GF-D8 (cell line): ENCODE measurements at regions not wholly inside any gene's neighbourhood (a gene's known extent, or its start where the extent isn't known, plus 50 kb on each side); places are given as distances from the start of the nearest gene placed in this dataset.
"Not testable (repeated sequence)": the region's sequence is repeated elsewhere in the genome, so short reads cannot be mapped to it uniquely, and the experiment has no call there.

ENCODE experiments used
- DNase-seq: peaks from one replicate; lab custom pipeline; 2025; lab: John Stamatoyannopoulos, UW

- no peak for DNase-seq
Observed at GRCh38 chrY:7806592-7807515, 895.3 kb upstream of the AMELY start.

- DNase-seq, result no peak
Observed at GRCh38 chrY:7805624-7806023, 894.1 kb upstream of the AMELY start.

- no peak for DNase-seq
Observed at GRCh38 chrY:7803737-7804136, 892.2 kb upstream of the AMELY start.

- no peak for DNase-seq
Observed at GRCh38 chrY:7796128-7796527, 884.6 kb upstream of the AMELY start.

GRCh38 chrY:7794441-7794840 lies 882.9 kb upstream of the AMELY start:
- DNase-seq, result no peak

GRCh38 chrY:7793989-7794388 lies 882.4 kb upstream of the AMELY start:
- no peak for DNase-seq

- DNase-seq, result no peak
Observed at GRCh38 chrY:7792431-7792830, 880.9 kb upstream of the AMELY start.

GRCh38 chrY:7781501-7781900 lies 869.9 kb upstream of the AMELY start:
- DNase-seq, result no peak

- not testable (repeated sequence) for DNase-seq
Observed at GRCh38 chrY:7775436-7775835, 863.9 kb upstream of the AMELY start.

GRCh38 chrY:7771771-7772170 lies 860.2 kb upstream of the AMELY start:
- no peak for DNase-seq

- DNase-seq, result no peak
Observed at GRCh38 chrY:7769790-7770375, 858.3 kb upstream of the AMELY start.

GRCh38 chrY:7768901-7769300 lies 857.3 kb upstream of the AMELY start:
- no peak for DNase-seq

GRCh38 chrY:7753711-7754110 lies 842.2 kb upstream of the AMELY start:
- no peak for DNase-seq

GRCh38 chrY:7746781-7747180 lies 835.2 kb upstream of the AMELY start:
- no peak for DNase-seq

GRCh38 chrY:7745581-7745901 lies 834.0 kb upstream of the AMELY start:
- no peak for DNase-seq

GRCh38 chrY:7744691-7745580 lies 833.4 kb upstream of the AMELY start:
- DNase-seq, result no peak

GRCh38 chrY:7736847-7737365 lies 825.4 kb upstream of the AMELY start:
- DNase-seq, result no peak

- no peak for DNase-seq
Observed at GRCh38 chrY:7731651-7732050, 820.1 kb upstream of the AMELY start.

- no peak for DNase-seq
Observed at GRCh38 chrY:7730664-7731063, 819.1 kb upstream of the AMELY start.

- DNase-seq, result no peak
Observed at GRCh38 chrY:7730071-7730470, 818.5 kb upstream of the AMELY start.

- no peak for DNase-seq
Observed at GRCh38 chrY:7729318-7730011, 817.9 kb upstream of the AMELY start.

GRCh38 chrY:7728935-7729317 lies 817.4 kb upstream of the AMELY start:
- DNase-seq, result no peak
